OCI-LY7 (cell line): ENCODE measurements at regions not wholly inside any gene's neighbourhood (a gene's known extent, or its start where the extent isn't known, plus 50 kb on each side); places are given as distances from the start of the nearest gene placed in this dataset.

ENCODE experiments used
- CTCF ChIP-seq: fragments of 200-600 bp; sonication (generic); conservative IDR thresholded peaks from 2 replicates; pipeline ENCODE4 v1.5.1; 2014; ENCODE audit warnings: mild to moderate bottlenecking, antibody characterized with exemption, low read length, moderate library complexity, mixed read lengths
- EZH2phosphoT487 ChIP-seq: fragments of 200-600 bp; sonication (generic); IDR thresholded peaks from 2 replicates; pipeline ENCODE4 v1.6.1; 2018; ENCODE audit warnings: low read depth, borderline replicate concordance, mild to moderate bottlenecking, mixed run types, antibody characterized with exemption, low read length, moderate library complexity, mixed read lengths

- TF ChIP-seq CTCF, result no peak
- TF ChIP-seq EZH2phosphoT487, result no peak
Observed at GRCh38 chr6:23618366-23618765, 507.6 kb upstream of the NRSN1 start.
